ENCODE measurements at regions not wholly inside any gene's neighbourhood (a gene's known extent, or its start where the extent isn't known, plus 50 kb on each side); places are given as distances from the start of the nearest gene placed in this dataset.

DNA sequence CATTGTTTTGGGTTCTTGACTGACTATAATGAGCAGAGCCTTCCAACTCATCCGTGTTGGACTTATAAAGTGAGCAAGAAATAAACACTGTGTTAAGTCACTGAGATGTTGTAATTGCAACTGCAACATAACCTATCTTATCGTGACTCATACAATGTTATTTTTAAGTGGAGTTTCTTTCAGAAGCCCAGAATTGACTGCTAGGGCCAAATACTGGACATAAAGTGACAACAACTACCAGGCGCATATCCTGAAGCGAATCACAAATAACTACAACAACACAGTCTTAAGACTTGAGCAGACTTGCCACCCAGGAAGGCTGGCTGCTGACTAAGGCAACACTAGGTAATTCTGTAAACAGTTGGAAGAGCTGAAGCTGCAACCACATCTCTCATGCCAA is 326.6 kb downstream of the COL12A1 start:
- DNase-seq: peak; percentile 89

GRCh38 chr6:74875193-74875592 is 330.7 kb downstream of the COL12A1 start:
- DNase-seq: no peak

GRCh38 chr6:74872754-74873476 is 332.9 kb downstream of the COL12A1 start:
- no peak for DNase-seq

DNA sequence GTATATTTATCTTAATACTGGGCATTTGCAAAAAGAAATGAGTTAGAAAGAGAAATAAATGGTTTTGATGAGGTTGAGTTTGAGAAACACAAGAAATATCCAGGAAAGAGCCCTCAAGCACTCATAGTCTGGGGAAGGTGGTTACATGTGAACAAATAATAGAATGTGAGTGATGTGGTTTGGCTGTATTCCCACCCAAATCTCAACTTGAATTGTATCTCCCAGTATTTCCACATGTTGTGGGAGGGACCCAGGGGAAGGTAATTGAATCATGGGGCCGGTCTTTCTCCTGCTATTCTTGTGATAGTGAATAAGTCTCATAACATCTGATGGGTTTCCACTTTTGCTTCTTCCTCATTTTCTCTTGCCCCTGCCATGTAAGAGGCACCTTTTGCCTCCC is 334.1 kb downstream of the COL12A1 start:
- no peak for DNase-seq

GRCh38 chr6:74870403-74870802 is 335.4 kb downstream of the COL12A1 start:
- DNase-seq: no peak

DNA sequence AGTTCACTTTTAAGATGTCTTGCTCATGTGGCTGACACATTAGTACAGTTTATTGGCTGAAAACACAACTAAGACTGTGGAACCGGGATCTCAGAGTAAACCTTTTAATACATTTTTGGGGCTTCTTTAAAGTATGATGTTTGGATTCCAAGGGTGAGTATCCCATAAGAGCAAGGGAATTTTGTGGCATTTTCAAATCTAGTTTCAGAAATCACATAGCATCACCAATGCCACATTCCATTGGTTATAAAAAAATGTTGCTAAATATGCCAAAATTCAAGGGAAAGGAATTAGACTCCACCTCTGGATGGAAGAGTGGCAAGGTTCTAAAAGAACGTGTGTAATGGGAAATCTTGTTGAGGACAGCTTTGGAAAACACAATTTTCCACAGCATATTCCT is 338.6 kb downstream of the COL12A1 start:
- DNase-seq: no peak

- no peak for DNase-seq
Measured at GRCh38 chr6:74863968-74864367, 341.9 kb downstream of the COL12A1 start.

DNA sequence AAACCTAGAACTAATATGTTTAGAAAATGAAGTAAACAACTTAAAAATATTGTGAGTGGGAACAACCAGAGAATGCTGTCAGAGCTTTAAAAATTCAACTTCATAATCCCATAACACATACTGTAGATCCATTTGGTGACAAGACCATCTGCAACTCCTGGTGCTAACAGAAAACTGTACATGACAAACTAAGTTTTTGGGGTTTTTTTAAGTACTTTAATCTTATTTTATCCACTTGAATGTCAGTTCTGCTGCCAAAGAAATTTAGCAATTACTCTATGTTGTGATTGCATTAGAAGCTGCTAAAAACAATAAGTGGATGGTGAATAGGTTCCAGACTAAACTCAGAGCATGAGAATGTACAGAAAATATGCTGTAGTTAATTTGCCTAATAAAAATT is 345.4 kb downstream of the COL12A1 start:
- no peak for DNase-seq

DNA sequence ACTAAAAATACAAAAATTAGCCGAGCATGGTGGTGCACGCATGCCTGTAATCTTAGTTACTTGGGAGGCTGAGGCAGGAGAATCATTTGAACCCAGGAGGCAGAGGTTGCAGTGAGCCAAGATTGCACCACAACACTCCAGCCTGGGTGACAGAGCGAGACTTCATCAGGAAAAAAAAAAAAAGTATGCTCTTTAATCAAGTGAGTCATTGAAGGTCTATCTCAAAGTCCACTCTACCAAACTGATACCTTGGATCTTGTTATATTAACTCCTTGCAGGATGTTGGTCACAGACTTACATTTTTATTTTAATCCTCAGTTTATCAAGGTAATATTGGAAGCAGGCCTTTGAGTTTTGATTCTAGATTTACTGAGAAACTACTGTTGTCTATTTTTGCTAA is 348.7 kb downstream of the COL12A1 start:
- no peak for DNase-seq

GRCh38 chr6:74853991-74854390 is 351.9 kb downstream of the COL12A1 start:
- DNase-seq: no peak

DNA sequence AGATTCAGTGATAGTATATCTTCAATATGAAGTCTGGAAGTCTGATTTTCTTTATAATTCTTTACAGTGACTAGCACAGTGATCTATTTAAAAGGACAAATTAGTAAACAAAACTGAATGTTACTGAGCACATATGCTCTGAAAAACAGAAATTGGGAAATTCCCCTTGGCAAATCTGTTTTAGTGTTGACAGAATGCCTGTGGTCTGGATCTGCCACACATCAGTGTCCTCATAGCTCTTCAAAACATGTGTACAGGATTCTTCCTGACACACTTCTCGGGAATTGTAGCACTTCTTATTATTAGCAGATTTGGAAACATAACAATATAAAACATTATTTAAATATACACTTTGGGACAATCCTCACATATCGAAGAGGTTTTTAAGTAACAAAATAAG is 354.3 kb downstream of the COL12A1 start:
- DNase-seq: no peak

DNA sequence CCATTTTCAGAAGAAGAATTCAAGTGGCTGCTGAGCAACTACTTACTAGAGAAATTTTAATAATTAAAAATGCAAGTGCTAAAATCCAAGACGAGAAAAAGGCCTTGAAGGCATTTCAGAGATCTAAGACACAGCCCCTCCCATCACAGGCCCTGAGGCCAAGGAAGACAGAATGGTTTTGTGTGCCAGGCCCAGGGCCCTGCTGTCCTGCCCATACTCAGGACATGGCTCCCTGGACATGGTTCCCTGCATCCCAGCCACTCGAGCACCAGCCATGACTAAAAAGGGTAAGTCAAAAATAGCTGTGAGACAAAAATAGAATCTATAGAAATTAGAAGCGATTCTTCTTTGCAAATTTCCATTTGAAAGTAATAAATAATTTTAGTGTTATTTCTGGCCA is 364.9 kb downstream of the COL12A1 start:
- no peak for DNase-seq

- DNase-seq: no peak
Measured at GRCh38 chr6:74834967-74835366, 370.9 kb downstream of the COL12A1 start.

DNA sequence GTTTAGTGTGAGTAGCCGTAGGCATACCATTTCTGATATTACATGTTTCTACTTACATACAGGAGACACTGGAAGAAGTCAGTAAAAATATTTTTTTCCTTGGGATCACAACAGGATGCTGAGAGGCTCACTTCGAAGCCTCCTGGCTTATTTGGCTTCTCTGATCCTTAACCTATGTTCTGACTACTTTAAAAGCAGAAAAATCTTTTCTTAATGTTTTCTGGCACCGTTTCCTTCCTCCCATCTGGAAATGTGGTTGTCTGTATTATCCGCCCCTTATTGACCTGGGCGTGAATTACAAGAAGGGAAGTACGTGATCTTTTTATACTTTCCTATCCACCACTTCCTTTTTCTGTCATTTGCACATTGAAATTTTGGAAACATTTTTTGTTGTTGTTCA is 379.6 kb downstream of the COL12A1 start:
- peak; percentile 82 for DNase-seq

DNA sequence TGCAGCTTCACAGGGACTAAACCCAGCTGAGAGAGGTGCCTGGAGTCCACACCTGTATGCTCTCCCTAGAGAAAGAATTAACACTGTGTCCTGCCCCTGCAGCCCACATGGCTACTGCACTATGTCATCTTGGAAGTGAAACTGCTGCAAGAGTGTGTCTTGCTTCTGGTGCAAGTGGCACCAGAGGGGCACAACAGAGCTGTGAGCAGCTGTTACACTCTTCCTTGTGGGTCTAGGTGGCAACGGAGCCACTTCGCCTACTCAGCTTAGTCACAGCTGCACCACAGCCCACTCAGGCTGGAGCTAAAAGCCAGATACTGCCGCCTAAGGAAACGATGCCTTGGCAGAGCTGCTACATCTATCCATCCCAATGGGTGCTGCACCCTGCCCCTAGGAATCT is 391.4 kb downstream of the COL12A1 start:
- no peak for DNase-seq

DNA sequence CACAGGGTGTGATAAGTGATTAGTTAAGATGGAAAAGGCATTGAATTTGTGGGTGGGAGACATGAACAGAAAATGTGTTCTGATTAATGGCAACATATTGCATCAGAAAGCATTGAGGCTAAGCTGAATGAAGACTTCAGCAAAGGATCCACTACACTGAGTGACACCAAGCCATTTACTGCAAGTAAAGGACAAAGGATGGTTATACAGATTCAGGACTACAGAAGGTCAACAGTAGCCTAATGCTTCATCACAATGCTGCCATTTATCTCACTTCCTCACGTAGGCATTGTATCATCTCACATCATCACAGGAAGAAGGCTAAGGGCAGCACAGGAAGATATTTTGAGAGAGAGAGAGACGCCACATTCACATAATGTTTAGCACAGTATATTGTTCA is 398.2 kb downstream of the COL12A1 start:
- no peak for DNase-seq

DNA sequence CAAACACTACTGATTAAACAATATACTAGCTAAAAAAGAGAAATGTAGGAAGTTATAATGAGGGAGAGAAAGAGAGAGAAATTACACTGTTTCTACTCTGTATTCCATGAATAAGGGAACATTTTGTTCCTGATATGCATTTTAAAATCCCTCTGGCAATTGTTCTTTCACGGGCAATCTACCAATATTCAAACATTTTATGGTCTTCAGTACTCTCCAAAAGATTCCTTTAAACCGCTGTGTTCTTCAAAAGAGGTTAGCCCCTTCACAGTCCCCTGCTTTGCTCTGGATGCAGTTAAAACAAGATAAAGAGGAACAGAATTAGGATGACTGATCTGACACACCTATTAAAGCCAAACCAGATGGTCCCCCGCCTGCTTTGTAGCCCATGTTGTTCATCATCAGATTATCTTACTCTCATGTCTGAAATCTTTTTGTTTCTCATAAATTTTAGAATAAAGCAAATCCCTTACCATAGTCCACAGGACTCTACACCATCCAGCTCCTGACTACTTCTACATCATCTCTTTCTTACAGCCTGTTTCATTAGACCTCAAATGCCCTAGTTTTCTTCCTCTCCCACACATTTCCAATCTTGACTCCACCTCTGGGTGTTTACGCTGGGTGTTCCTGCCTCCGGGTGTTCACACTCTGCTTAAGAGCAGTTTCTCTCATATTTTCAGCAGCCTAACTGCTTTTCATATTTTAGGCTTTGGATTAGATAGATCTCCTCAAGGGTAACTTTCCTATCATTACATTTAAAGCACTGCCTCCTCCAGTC is 399.7 kb downstream of the COL12A1 start:
- no peak for DNase-seq

DNA sequence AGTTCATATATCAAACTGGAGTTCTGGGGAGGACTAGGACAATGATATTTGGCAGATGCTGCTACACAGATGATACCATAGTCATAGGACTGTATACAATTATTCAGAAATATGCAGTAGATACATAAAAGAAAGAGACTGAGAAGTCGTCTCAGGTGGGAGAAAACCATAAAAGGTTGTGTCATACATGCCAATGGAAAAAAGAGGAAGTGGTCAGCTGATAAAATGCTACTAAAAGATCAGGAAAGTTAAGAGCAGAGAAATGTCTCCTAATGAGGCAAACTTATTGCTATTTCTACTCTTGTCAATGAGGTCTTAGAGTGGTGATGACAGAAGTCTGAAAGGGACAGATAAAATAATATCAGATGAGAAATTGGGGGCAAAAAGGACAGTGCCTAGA is 407.6 kb downstream of the COL12A1 start:
- DNase-seq: no peak

- no peak for DNase-seq
Measured at GRCh38 chr6:74785236-74785635, 420.6 kb downstream of the COL12A1 start.

- no peak for DNase-seq
Measured at GRCh38 chr6:74782346-74782745, 423.5 kb downstream of the COL12A1 start.

DNA sequence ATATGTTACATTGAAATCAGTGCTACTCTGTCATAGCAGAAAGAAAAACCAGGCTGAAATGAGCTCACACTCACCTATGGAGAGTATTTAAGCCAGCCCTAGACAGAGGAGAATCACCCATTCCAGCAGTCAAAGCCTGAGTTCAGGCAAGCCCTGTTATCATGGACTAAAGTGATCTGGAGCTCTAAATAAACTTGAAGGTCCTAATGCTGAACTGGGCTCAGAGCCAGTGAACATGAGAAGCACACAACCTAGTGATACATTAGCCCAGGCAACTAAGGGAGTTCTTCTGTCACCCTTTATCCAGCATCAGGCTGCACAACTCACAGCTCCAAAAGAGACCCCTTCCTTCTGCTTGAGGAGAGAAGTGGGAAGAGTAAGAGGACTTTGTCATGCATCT is 425.0 kb downstream of the COL12A1 start:
- DNase-seq: no peak

GRCh38 chr6:74768738-74769137 is 437.1 kb downstream of the COL12A1 start:
- no peak for DNase-seq

DNA sequence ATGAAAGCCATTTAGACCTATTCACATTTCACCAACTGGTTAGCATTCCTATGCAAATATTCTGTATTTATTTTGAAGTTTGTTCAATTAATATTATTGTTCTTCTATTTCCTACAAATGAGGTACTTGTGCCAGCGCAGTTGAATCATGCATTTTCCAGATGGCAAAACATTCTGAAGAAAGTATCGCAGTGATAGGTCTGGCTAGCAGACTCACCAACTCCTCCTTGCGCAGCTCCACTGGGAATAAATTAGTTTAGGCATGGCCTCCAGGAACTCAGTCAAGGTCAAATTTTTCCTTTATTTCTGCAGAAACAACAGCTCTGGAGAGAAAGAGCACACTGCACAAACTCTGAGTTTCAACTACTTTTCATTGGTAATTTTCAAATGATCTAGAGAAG is 437.7 kb downstream of the COL12A1 start:
- no peak for DNase-seq

DNA sequence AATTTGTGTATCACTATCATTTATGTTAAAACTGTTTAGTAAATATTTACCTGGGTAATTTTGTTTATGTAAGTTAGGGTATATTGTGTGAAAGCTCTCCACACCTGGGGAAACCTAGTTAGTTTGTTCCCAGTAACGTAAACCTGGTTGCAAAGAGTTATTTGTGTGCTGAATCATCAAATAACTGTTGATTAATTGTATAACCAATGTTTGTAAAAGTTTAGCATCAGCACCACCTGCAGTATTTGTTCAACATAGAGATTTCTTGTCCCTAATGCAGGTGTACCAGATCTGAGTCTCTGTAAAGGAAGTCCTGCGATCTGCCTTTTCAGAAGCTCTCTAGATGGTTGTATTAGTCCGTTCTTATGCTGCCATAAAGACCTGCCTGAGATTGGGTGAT is 440.4 kb downstream of the COL12A1 start:
- no peak for DNase-seq

- DNase-seq: no peak
Measured at GRCh38 chr6:74764486-74764885, 441.4 kb downstream of the COL12A1 start.

Data from MV-4-11 (cell line).